Choroid plexus epithelial cell (primary cell): ENCODE measurements at regions not wholly inside any gene's neighbourhood (a gene's known extent, or its start where the extent isn't known, plus 50 kb on each side); places are given as distances from the start of the nearest gene placed in this dataset.

Source experiments
- DNase-seq: peaks from one replicate; pipeline ENCODE4 v3.0.0-alpha.2; 2010; ENCODE audit warnings: low read depth
- H3K4me3 ChIP-seq: 2 replicates; pipeline ENCODE4 v1.5.1; 2011; ENCODE audit warnings: low read depth, mild to moderate bottlenecking, control low read depth, low read length, moderate library complexity
- TF ChIP-seq, protein P1 (sequence below): conservative IDR thresholded peaks from 2 replicates; pipeline ENCODE4 v1.5.1; 2011; ENCODE audit warnings: low read depth, mild to moderate bottlenecking, control low read depth, inconsistent platforms, low read length, moderate library complexity

GRCh38 chr5:18052569-18052968, 418.3 kb downstream of the TAF11L14 start:
- no peak for DNase-seq
- TF ChIP-seq, protein P1, sequence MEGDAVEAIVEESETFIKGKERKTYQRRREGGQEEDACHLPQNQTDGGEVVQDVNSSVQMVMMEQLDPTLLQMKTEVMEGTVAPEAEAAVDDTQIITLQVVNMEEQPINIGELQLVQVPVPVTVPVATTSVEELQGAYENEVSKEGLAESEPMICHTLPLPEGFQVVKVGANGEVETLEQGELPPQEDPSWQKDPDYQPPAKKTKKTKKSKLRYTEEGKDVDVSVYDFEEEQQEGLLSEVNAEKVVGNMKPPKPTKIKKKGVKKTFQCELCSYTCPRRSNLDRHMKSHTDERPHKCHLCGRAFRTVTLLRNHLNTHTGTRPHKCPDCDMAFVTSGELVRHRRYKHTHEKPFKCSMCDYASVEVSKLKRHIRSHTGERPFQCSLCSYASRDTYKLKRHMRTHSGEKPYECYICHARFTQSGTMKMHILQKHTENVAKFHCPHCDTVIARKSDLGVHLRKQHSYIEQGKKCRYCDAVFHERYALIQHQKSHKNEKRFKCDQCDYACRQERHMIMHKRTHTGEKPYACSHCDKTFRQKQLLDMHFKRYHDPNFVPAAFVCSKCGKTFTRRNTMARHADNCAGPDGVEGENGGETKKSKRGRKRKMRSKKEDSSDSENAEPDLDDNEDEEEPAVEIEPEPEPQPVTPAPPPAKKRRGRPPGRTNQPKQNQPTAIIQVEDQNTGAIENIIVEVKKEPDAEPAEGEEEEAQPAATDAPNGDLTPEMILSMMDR: no peak
- H3K4me3 ChIP-seq: no peak overlapping the region

GRCh38 chr5:18057725-18058124, 423.5 kb downstream of the TAF11L14 start:
- no peak overlapping the region for H3K4me3 ChIP-seq
- TF ChIP-seq, protein P1: no peak
- DNase-seq: no peak

- no peak overlapping the region for H3K4me3 ChIP-seq
- no peak for DNase-seq
- TF ChIP-seq, protein P1: no peak
These were observed 433.4 kb downstream of the TAF11L14 start for GRCh38 chr5:18067615-18068014.

GRCh38 chr5:18068826-18069225, 434.6 kb downstream of the TAF11L14 start:
- no peak overlapping the region for H3K4me3 ChIP-seq
- TF ChIP-seq, protein P1: no peak
- DNase-seq: no peak

DNA sequence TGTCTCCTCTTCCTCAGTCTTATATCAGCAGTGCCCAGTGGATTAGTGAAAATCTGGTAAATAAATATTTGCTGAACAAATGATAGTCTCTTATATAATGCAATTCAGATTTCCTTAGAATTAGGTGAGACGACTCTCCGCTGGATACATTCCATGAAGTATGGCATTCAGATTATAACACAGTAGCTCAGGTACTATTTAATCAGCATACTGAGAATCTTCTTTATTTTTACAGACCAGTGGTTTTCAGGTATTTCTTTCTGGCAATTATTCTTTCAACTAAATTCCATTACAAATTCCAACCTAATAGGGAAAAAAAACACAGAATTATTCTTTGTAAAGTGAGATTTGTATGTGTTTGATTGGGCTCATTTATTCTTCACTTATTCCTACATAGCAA, 435.5 kb downstream of the TAF11L14 start:
- H3K4me3 ChIP-seq: no peak overlapping the region
- DNase-seq: no peak
- TF ChIP-seq, protein P1: no peak

GRCh38 chr5:18072600-18072999, 438.3 kb downstream of the TAF11L14 start:
- no peak for DNase-seq
- H3K4me3 ChIP-seq: no peak overlapping the region
- TF ChIP-seq, protein P1: no peak

- no peak overlapping the region for H3K4me3 ChIP-seq
- TF ChIP-seq, protein P1: no peak
- no peak for DNase-seq
These were observed 440.7 kb downstream of the TAF11L14 start for GRCh38 chr5:18074961-18075360.
